SK-N-MC (cell line): ENCODE measurements at regions not wholly inside any gene's neighbourhood (a gene's known extent, or its start where the extent isn't known, plus 50 kb on each side); places are given as distances from the start of the nearest gene placed in this dataset.

Experiments
- EZH2 ChIP-seq: fragments of 200-600 bp; sonication (generic); IDR thresholded peaks from one replicate; pipeline ENCODE4 v1.6.1; 2017; ENCODE audit warnings: antibody characterized with exemption
- POLR2AphosphoS5 ChIP-seq: IDR thresholded peaks from 2 replicates; pipeline ENCODE4 v1.6.1; 2012; ENCODE audit warnings: mild to moderate bottlenecking, low read depth, low read length, borderline replicate concordance

- TF ChIP-seq POLR2AphosphoS5 (no peak), EZH2 (no peak)
Observed at GRCh38 chr5:2542026-2542425, 209.5 kb downstream of the IRX2 start.
